Left lung (tissue), 4 donors: ENCODE measurements at regions not wholly inside any gene's neighbourhood (a gene's known extent, or its start where the extent isn't known, plus 50 kb on each side); places are given as distances from the start of the nearest gene placed in this dataset.

Experiments
- ATAC-seq: fragments of 200-7000 bp; cut with Tn5 transposase; one replicate; pipeline ENCODE4 v1.9.1; 2020; ENCODE audit warnings: moderate library complexity
- DNase-seq, 4 donors: peaks; one replicate each; pipeline ENCODE4 v3.0.0-alpha.2; 2013 to 2020
- H3K27ac ChIP-seq, 2 donors: fragments of 200-600 bp; sonication (generic) in 1 of 2; one replicate each; pipeline versions ENCODE4 v1.5.0 to v1.8.0; 2020 to 2021
- H3K27me3 ChIP-seq, 2 donors: fragments of 200-600 bp; sonication (generic) in 1 of 2; one replicate each; pipeline versions ENCODE4 v1.5.0 to v1.8.0; 2020 to 2021
- H3K36me3 ChIP-seq, 2 donors: fragments of 200-600 bp; sonication (generic) in 1 of 2; one replicate each; pipeline versions ENCODE4 v1.5.0 to v1.8.0; 2020 to 2021
- H3K4me1 ChIP-seq, 2 donors: fragments of 200-600 bp; one replicate each; pipeline ENCODE4 v1.8.0; 2021
- H3K4me3 ChIP-seq, 2 donors: fragments of 200-600 bp; sonication (generic) in 1 of 2; one replicate each; pipeline versions ENCODE4 v1.5.0 to v1.8.0; 2020 to 2021; ENCODE audit warnings: mild to moderate bottlenecking in 1 of 2
- H3K9me3 ChIP-seq, 2 donors: fragments of 200-600 bp; sonication (generic) in 1 of 2; one replicate each; pipeline versions ENCODE4 v1.5.0 to v1.8.0; 2020 to 2021
- CTCF ChIP-seq, 2 donors: fragments of 200-600 bp; sonication (generic) in 1 of 2; IDR thresholded peaks; one replicate each; pipeline versions ENCODE4 v1.5.0 to v1.8.0; 2021; ENCODE audit warnings: antibody characterized with exemption in 2 of 2
- intact Hi-C, 2 donors: fragments of 100-400 bp; cut with DNase I; formaldehyde crosslinking; loops; one replicate each; pipeline versions ENCODE4 v1.11.2 to v1.14.2; 2022
- donor health status: DM: no; HTN: yes; CAD: no.
- donor health status: DM: no; HTN: no; CAD: no.

GRCh38 chr2:122144884-122145283 lies 389.4 kb downstream of the TSN start:
- TF ChIP-seq CTCF (IDR thresholded peaks at IDR 0.05): no peak
- no peak for DNase-seq
- no peak for ATAC-seq
- H3K36me3 ChIP-seq: no peaks in the 10 kb centered on the region
- no peak overlapping the region for H3K27ac ChIP-seq
- H3K4me1 ChIP-seq: no peaks in the 10 kb centered on the region
- no peaks in the 10 kb centered on the region for H3K27me3 ChIP-seq
- no peaks in the 10 kb centered on the region for H3K9me3 ChIP-seq
- intact Hi-C loops: no loop called here
- H3K4me3 ChIP-seq: no peak overlapping the region

GRCh38 chr2:122145856-122146255 lies 390.4 kb downstream of the TSN start:
- Histone ChIP-seq H3K27me3 (no peaks in the 10 kb centered on the region), H3K4me3 (no peak overlapping the region), H3K36me3 (no peaks in the 10 kb centered on the region), H3K4me1 (no peaks in the 10 kb centered on the region), H3K27ac (no peak overlapping the region), H3K9me3 (no peaks in the 10 kb centered on the region)
- intact Hi-C loops: no loop called here
- DNase-seq (no peak), ATAC-seq (no peak)
- TF ChIP-seq CTCF (IDR thresholded peaks at IDR 0.05): no peak

GRCh38 chr2:122148128-122148767 lies 392.8 kb downstream of the TSN start:
- no peak for DNase-seq
- Histone ChIP-seq H3K4me1 (no peaks in the 10 kb centered on the region), H3K27ac (no peak overlapping the region), H3K9me3 (no peaks in the 10 kb centered on the region), H3K4me3 (no peak overlapping the region), H3K36me3 (no peaks in the 10 kb centered on the region), H3K27me3 (no peaks in the 10 kb centered on the region)
- ATAC-seq: no peak
- intact Hi-C loops: no loop called here
- TF ChIP-seq CTCF (IDR thresholded peaks at IDR 0.05): no peak

GRCh38 chr2:122150524-122151280 lies 395.3 kb downstream of the TSN start:
- no peak for TF ChIP-seq CTCF (IDR thresholded peaks at IDR 0.05)
- ATAC-seq: no peak
- DNase-seq: no peak
- Histone ChIP-seq H3K4me3 (no peak overlapping the region), H3K9me3 (no peaks in the 10 kb centered on the region), H3K27ac (no peak overlapping the region), H3K36me3 (no peaks in the 10 kb centered on the region), H3K4me1 (no peaks in the 10 kb centered on the region), H3K27me3 (no peaks in the 10 kb centered on the region)
- intact Hi-C loops: no loop called here

GRCh38 chr2:122152571-122152970 lies 397.1 kb downstream of the TSN start:
- intact Hi-C loops: no loop called here
- Histone ChIP-seq H3K36me3 (no peaks in the 10 kb centered on the region), H3K27ac (no peak overlapping the region), H3K9me3 (no peaks in the 10 kb centered on the region), H3K27me3 (no peaks in the 10 kb centered on the region), H3K4me1 (no peaks in the 10 kb centered on the region), H3K4me3 (no peak overlapping the region)
- no peak for TF ChIP-seq CTCF (IDR thresholded peaks at IDR 0.05)
- ATAC-seq: no peak
- no peak for DNase-seq
